H1 (cell line): ENCODE measurements at regions not wholly inside any gene's neighbourhood (a gene's known extent, or its start where the extent isn't known, plus 50 kb on each side); places are given as distances from the start of the nearest gene placed in this dataset.

Source experiments
- ASH2L ChIP-seq: fragments of 200-600, 300-600 bp; sonication (generic); IDR thresholded peaks from one replicate; pipeline ENCODE4 v1.7.1; 2017; ENCODE audit warnings: low read length
- BACH1 ChIP-seq: IDR thresholded peaks from 2 replicates; pipeline ENCODE4 v1.6.1; 2012; ENCODE audit warnings: low read length, improper control_type of control experiment
- E2F6 ChIP-seq: IDR thresholded peaks from 2 replicates; pipeline ENCODE4 v1.6.1; 2012; ENCODE audit warnings: inconsistent platforms
- HDAC6 ChIP-seq: IDR thresholded peaks from one replicate; pipeline ENCODE4 v1.7.1; 2012; ENCODE audit warnings: low read depth, mild to moderate bottlenecking, inconsistent platforms, low read length, moderate library complexity
- JUND ChIP-seq: IDR thresholded peaks from 2 replicates; pipeline ENCODE4 v1.6.1; 2011; ENCODE audit warnings: mild to moderate bottlenecking, improper control_type of control experiment, low read length
- NRF1 ChIP-seq: IDR thresholded peaks from 2 replicates; pipeline ENCODE4 v1.6.1; 2011; ENCODE audit warnings: mild to moderate bottlenecking, low read depth, low read length, improper control_type of control experiment
- RAD21 ChIP-seq, 2 experiments: IDR thresholded peaks in 1 of 2; conservative IDR thresholded peaks in 1 of 2; 2 replicates each; pipeline ENCODE4 v1.6.1; 2011; ENCODE audit warnings: low read depth in 2 of 2, low read length in 2 of 2, improper control_type of control experiment in 1 of 2, inconsistent platforms in 1 of 2, mild to moderate bottlenecking in 1 of 2, moderate library complexity in 1 of 2
- SIN3A ChIP-seq, 2 experiments: IDR thresholded peaks in 1 of 2; conservative IDR thresholded peaks in 1 of 2; 2 replicates each; pipeline ENCODE4 v1.6.1; 2011 to 2012; ENCODE audit warnings: low read length in 2 of 2, improper control_type of control experiment in 1 of 2, low read depth in 1 of 2, mild to moderate bottlenecking in 1 of 2
- TEAD4 ChIP-seq: IDR thresholded peaks from 2 replicates; pipeline ENCODE4 v1.6.1; 2012; ENCODE audit warnings: low read depth, low read length, inconsistent platforms, mixed read lengths
- USF2 ChIP-seq: IDR thresholded peaks from 2 replicates; pipeline ENCODE4 v1.6.1; 2011; ENCODE audit warnings: low read length, improper control_type of control experiment

GRCh38 chr15:62636823-62637573 is 405.5 kb upstream of the TPM1 start (continued):
- TF ChIP-seq USF2 (no peak), HDAC6 (no peak), NRF1 (no peak), BACH1 (no peak), TEAD4 (no peak), JUND (no peak), RAD21 (IDR thresholded peaks at IDR 0.05 in 1 of 2, conservative IDR thresholded peaks at IDR 0.05 in 1 of 2; ENCODE audit: low read depth in 2 of 2, low read length in 2 of 2) (no peak), ASH2L (no peak), E2F6 (no peak), SIN3A (conservative IDR thresholded peaks at IDR 0.05 in 1 of 2, IDR thresholded peaks at IDR 0.05 in 1 of 2; ENCODE audit: low read depth in 1 of 2, low read length in 2 of 2) (no peak)
- TF ChIP-seq, all 59 proteins: peak for 0
